Uterus (tissue), 2 donors: ENCODE measurements at regions not wholly inside any gene's neighbourhood (a gene's known extent, or its start where the extent isn't known, plus 50 kb on each side); places are given as distances from the start of the nearest gene placed in this dataset.

Source experiments
- CTCF ChIP-seq, 4 experiments: fragments of 200-600 bp in 2 of 4; fragments of 450-650 bp in 2 of 4; sonication (generic) in 2 of 4; IDR thresholded peaks; one replicate each; pipeline ENCODE4 v1.5.1; 2016 to 2019; ENCODE audit warnings: antibody characterized with exemption in 4 of 4, mild to moderate bottlenecking in 2 of 4, moderate library complexity in 1 of 4
- POLR2A ChIP-seq, 2 donors: fragments of 450-650 bp; IDR thresholded peaks; one replicate each; pipeline ENCODE4 v1.6.1; 2016; ENCODE audit warnings: antibody characterized with exemption in 2 of 2, mild to moderate bottlenecking in 1 of 2, moderate library complexity in 1 of 2

GRCh38 chr1:191669629-191670028, 488.6 kb upstream of the RGS18 start:
- TF ChIP-seq POLR2A (IDR thresholded peaks at IDR 0.05) = no peak
- TF ChIP-seq CTCF (IDR thresholded peaks at IDR 0.05) = no peak
